HepG2 (cell line): ENCODE measurements at regions not wholly inside any gene's neighbourhood (a gene's known extent, or its start where the extent isn't known, plus 50 kb on each side); places are given as distances from the start of the nearest gene placed in this dataset.

ENCODE experiments used
- HOXA5 ChIP-seq: sonication (generic); formaldehyde crosslinking; IDR thresholded peaks from 2 replicates; pipeline ENCODE4 v1.4.0; 2020; ENCODE audit warnings: missing genetic modification reagents
- SMARCE1 ChIP-seq: fragments of 450-650 bp; IDR thresholded peaks from 2 replicates; pipeline ENCODE4 v1.6.1; 2017; ENCODE audit warnings: borderline replicate concordance
- SSRP1 ChIP-seq: IDR thresholded peaks from 2 replicates; pipeline ENCODE4 v1.6.1; 2016; ENCODE audit warnings: control low read depth
- ZNF10 ChIP-seq: sonication (generic); formaldehyde crosslinking; IDR thresholded peaks from 2 replicates; pipeline ENCODE4 v1.4.0; 2020; ENCODE audit warnings: mild to moderate bottlenecking, low read depth, missing genetic modification reagents, borderline replicate concordance
- ZNF431 ChIP-seq: sonication (generic); formaldehyde crosslinking; IDR thresholded peaks from 2 replicates; pipeline ENCODE4 v1.9.0; 2022; ENCODE audit warnings: missing genetic modification reagents, low read depth, mild to moderate bottlenecking, borderline replicate concordance
- TF ChIP-seq, protein P1 (sequence below): sonication (generic); formaldehyde crosslinking; IDR thresholded peaks from 2 replicates; pipeline ENCODE4 v1.9.0; 2021; ENCODE audit warnings: mild to moderate bottlenecking, missing genetic modification reagents
- TF ChIP-seq, protein P2 (sequence below): sonication (generic); formaldehyde crosslinking; IDR thresholded peaks from 2 replicates; pipeline ENCODE4 v1.4.0; 2020; ENCODE audit warnings: missing genetic modification reagents

DNA sequence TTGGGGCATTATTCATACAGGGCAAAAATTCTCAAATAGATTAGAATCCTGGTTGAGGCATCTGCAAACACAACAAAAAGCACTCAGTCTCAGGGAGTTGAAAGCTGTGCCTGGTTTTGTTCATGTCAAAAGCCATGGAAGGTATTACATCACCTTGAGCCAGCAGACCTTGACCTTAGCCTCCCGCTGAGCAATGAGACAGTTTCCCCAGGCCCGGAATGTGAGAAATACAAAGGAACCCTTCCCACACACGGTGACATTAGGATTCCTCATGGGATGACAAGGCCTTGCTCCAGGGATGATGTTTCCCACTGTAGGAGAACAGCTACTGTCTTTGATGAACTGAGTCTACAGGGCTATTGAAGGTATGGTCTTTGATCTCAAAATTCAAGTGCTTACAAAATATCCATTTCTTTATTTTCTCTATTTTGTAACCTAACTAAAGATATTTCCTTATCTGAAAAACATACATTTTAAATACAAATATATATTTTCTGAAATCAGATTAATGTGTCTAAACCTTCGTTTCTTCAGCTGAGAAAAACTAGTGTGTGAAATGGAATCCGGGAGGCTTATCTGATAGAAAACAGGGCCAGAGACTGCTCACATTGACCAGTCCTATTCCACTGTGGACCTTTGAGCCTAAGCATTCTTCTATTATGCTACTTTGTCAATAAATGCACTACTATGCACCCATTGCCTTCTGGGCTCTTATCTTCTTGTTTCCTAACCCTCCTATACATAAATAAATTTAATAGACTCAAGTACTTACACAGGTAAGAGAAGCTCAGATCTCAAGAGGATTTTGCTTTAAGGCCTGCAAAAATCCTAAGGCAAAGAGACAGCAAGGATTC, 298.2 kb downstream of the KBTBD8 start (continued):
- TF ChIP-seq, protein P1, sequence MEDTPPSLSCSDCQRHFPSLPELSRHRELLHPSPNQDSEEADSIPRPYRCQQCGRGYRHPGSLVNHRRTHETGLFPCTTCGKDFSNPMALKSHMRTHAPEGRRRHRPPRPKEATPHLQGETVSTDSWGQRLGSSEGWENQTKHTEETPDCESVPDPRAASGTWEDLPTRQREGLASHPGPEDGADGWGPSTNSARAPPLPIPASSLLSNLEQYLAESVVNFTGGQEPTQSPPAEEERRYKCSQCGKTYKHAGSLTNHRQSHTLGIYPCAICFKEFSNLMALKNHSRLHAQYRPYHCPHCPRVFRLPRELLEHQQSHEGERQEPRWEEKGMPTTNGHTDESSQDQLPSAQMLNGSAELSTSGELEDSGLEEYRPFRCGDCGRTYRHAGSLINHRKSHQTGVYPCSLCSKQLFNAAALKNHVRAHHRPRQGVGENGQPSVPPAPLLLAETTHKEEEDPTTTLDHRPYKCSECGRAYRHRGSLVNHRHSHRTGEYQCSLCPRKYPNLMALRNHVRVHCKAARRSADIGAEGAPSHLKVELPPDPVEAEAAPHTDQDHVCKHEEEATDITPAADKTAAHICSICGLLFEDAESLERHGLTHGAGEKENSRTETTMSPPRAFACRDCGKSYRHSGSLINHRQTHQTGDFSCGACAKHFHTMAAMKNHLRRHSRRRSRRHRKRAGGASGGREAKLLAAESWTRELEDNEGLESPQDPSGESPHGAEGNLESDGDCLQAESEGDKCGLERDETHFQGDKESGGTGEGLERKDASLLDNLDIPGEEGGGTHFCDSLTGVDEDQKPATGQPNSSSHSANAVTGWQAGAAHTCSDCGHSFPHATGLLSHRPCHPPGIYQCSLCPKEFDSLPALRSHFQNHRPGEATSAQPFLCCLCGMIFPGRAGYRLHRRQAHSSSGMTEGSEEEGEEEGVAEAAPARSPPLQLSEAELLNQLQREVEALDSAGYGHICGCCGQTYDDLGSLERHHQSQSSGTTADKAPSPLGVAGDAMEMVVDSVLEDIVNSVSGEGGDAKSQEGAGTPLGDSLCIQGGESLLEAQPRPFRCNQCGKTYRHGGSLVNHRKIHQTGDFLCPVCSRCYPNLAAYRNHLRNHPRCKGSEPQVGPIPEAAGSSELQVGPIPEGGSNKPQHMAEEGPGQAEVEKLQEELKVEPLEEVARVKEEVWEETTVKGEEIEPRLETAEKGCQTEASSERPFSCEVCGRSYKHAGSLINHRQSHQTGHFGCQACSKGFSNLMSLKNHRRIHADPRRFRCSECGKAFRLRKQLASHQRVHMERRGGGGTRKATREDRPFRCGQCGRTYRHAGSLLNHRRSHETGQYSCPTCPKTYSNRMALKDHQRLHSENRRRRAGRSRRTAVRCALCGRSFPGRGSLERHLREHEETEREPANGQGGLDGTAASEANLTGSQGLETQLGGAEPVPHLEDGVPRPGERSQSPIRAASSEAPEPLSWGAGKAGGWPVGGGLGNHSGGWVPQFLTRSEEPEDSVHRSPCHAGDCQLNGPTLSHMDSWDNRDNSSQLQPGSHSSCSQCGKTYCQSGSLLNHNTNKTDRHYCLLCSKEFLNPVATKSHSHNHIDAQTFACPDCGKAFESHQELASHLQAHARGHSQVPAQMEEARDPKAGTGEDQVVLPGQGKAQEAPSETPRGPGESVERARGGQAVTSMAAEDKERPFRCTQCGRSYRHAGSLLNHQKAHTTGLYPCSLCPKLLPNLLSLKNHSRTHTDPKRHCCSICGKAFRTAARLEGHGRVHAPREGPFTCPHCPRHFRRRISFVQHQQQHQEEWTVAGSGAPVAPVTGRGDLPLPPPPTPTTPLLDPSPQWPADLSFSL (CRISPR knock-in tag), result no peak
- TF ChIP-seq ZNF431 (no peak), SMARCE1 (no peak), ZNF10 (CRISPR knock-in tag) (no peak), SSRP1 (CRISPR knock-in tag) (0 out of 2 replicates have a peak, but pooled peaks have one; percentile 44), HOXA5 (CRISPR knock-in tag) (0 out of 2 replicates have a peak, but pooled peaks have one; percentile 61)
- TF ChIP-seq, protein P2, sequence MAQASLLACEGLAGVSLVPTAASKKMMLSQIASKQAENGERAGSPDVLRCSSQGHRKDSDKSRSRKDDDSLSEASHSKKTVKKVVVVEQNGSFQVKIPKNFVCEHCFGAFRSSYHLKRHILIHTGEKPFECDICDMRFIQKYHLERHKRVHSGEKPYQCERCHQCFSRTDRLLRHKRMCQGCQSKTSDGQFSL (CRISPR knock-in tag), result no peak
